HEK293 (cell line): ENCODE measurements at regions not wholly inside any gene's neighbourhood (a gene's known extent, or its start where the extent isn't known, plus 50 kb on each side); places are given as distances from the start of the nearest gene placed in this dataset.

Source experiments
- BCL11A ChIP-seq: fragments of 450-650 bp; formaldehyde crosslinking; IDR thresholded peaks from 2 replicates; pipeline ENCODE4 v1.5.1; 2016; ENCODE audit warnings: low read depth, missing biosample characterization, missing genetic modification characterization
- GFI1B ChIP-seq: fragments of 450-650 bp; formaldehyde crosslinking; IDR thresholded peaks from 2 replicates; pipeline ENCODE4 v1.5.1; 2016; ENCODE audit warnings: missing biosample characterization, missing genetic modification characterization
- RBAK ChIP-seq: fragments of 450-650 bp; formaldehyde crosslinking; IDR thresholded peaks from 2 replicates; pipeline ENCODE4 v1.5.1; 2016; ENCODE audit warnings: missing biosample characterization, missing genetic modification characterization
- ZBTB1 ChIP-seq: fragments of 450-650 bp; formaldehyde crosslinking; IDR thresholded peaks from 2 replicates; pipeline ENCODE4 v1.5.1; 2016; ENCODE audit warnings: missing biosample characterization, missing genetic modification characterization
- ZNF184 ChIP-seq: fragments of 450-650 bp; IDR thresholded peaks from 2 replicates; pipeline ENCODE4 v1.5.1; 2018; ENCODE audit warnings: missing biosample characterization, mild to moderate bottlenecking, missing genetic modification characterization
- ZNF202 ChIP-seq: fragments of 450-650 bp; formaldehyde crosslinking; IDR thresholded peaks from 2 replicates; pipeline ENCODE4 v1.5.1; 2016; ENCODE audit warnings: missing biosample characterization, missing genetic modification characterization, borderline replicate concordance
- ZNF549 ChIP-seq: fragments of 450-650 bp; IDR thresholded peaks from 2 replicates; pipeline ENCODE4 v1.5.1; 2018; ENCODE audit warnings: missing biosample characterization, missing genetic modification characterization, mild to moderate bottlenecking, inconsistent platforms, moderate library complexity
- ZNF555 ChIP-seq: fragments of 450-650 bp; formaldehyde crosslinking; conservative IDR thresholded peaks from 2 replicates; pipeline ENCODE4 v1.5.1; 2017; ENCODE audit warnings: missing biosample characterization, mild to moderate bottlenecking, missing genetic modification characterization, inconsistent platforms
- ZNF660 ChIP-seq: fragments of 450-650 bp; IDR thresholded peaks from 2 replicates; pipeline ENCODE4 v1.5.1; 2018; ENCODE audit warnings: missing biosample characterization, mild to moderate bottlenecking, missing genetic modification characterization
- ZNF76 ChIP-seq: fragments of 450-650 bp; formaldehyde crosslinking; IDR thresholded peaks from 2 replicates; pipeline ENCODE4; 2016; ENCODE audit warnings: low read depth, missing biosample characterization, missing genetic modification characterization, borderline replicate concordance
- TF ChIP-seq, protein P1 (sequence below): fragments of 450-650 bp; formaldehyde crosslinking; IDR thresholded peaks from 2 replicates; pipeline ENCODE4 v1.5.1; 2016; ENCODE audit warnings: missing biosample characterization, missing genetic modification characterization
- TF ChIP-seq, protein P2 (sequence below): fragments of 450-650 bp; formaldehyde crosslinking; IDR thresholded peaks from 2 replicates; pipeline ENCODE4 v1.5.1; 2016; ENCODE audit warnings: missing biosample characterization, missing genetic modification characterization, borderline replicate concordance
- TF ChIP-seq, protein P3 (sequence below): fragments of 450-650 bp; formaldehyde crosslinking; IDR thresholded peaks from 2 replicates; pipeline ENCODE4 v1.5.1; 2016; ENCODE audit warnings: missing biosample characterization, missing genetic modification characterization
- TF ChIP-seq, protein P4 (sequence below): fragments of 450-650 bp; formaldehyde crosslinking; IDR thresholded peaks from 2 replicates; pipeline ENCODE4 v1.5.1; 2016; ENCODE audit warnings: missing biosample characterization, missing genetic modification characterization, borderline replicate concordance

DNA sequence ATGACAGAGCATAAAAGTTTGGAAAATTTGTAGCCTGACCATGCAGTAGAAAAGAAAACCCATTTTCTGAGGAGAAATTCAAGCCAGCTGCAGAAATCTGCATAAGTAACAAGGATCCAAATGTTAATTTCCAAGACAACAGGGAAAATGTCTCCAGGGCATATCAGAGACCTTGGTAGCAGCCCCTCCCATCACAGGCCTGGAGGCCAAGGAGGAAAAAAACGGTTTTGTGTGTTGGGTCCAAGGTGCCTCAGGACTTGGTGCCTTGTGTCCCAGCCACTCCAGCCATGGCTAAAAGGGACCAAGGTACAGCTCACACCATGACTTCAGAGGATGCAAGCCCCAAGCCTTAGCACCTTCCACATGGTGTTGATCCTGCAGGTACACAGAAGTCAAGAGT is 324.4 kb downstream of the ETAA1 start:
- TF ChIP-seq ZNF184 (tag by site-specific recombination) (no peak), ZNF660 (tag by site-specific recombination) (no peak), GFI1B (tag by site-specific recombination) (no peak), BCL11A (tag by site-specific recombination) (no peak), ZNF555 (no peak), RBAK (tag by site-specific recombination) (no peak), ZNF549 (tag by site-specific recombination) (no peak), ZBTB1 (tag by site-specific recombination) (no peak), ZNF76 (tag by site-specific recombination) (no peak), ZNF202 (tag by site-specific recombination) (no peak)
- TF ChIP-seq, protein P1, sequence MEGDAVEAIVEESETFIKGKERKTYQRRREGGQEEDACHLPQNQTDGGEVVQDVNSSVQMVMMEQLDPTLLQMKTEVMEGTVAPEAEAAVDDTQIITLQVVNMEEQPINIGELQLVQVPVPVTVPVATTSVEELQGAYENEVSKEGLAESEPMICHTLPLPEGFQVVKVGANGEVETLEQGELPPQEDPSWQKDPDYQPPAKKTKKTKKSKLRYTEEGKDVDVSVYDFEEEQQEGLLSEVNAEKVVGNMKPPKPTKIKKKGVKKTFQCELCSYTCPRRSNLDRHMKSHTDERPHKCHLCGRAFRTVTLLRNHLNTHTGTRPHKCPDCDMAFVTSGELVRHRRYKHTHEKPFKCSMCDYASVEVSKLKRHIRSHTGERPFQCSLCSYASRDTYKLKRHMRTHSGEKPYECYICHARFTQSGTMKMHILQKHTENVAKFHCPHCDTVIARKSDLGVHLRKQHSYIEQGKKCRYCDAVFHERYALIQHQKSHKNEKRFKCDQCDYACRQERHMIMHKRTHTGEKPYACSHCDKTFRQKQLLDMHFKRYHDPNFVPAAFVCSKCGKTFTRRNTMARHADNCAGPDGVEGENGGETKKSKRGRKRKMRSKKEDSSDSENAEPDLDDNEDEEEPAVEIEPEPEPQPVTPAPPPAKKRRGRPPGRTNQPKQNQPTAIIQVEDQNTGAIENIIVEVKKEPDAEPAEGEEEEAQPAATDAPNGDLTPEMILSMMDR (tag by site-specific recombination) = no peak
- TF ChIP-seq, protein P2, sequence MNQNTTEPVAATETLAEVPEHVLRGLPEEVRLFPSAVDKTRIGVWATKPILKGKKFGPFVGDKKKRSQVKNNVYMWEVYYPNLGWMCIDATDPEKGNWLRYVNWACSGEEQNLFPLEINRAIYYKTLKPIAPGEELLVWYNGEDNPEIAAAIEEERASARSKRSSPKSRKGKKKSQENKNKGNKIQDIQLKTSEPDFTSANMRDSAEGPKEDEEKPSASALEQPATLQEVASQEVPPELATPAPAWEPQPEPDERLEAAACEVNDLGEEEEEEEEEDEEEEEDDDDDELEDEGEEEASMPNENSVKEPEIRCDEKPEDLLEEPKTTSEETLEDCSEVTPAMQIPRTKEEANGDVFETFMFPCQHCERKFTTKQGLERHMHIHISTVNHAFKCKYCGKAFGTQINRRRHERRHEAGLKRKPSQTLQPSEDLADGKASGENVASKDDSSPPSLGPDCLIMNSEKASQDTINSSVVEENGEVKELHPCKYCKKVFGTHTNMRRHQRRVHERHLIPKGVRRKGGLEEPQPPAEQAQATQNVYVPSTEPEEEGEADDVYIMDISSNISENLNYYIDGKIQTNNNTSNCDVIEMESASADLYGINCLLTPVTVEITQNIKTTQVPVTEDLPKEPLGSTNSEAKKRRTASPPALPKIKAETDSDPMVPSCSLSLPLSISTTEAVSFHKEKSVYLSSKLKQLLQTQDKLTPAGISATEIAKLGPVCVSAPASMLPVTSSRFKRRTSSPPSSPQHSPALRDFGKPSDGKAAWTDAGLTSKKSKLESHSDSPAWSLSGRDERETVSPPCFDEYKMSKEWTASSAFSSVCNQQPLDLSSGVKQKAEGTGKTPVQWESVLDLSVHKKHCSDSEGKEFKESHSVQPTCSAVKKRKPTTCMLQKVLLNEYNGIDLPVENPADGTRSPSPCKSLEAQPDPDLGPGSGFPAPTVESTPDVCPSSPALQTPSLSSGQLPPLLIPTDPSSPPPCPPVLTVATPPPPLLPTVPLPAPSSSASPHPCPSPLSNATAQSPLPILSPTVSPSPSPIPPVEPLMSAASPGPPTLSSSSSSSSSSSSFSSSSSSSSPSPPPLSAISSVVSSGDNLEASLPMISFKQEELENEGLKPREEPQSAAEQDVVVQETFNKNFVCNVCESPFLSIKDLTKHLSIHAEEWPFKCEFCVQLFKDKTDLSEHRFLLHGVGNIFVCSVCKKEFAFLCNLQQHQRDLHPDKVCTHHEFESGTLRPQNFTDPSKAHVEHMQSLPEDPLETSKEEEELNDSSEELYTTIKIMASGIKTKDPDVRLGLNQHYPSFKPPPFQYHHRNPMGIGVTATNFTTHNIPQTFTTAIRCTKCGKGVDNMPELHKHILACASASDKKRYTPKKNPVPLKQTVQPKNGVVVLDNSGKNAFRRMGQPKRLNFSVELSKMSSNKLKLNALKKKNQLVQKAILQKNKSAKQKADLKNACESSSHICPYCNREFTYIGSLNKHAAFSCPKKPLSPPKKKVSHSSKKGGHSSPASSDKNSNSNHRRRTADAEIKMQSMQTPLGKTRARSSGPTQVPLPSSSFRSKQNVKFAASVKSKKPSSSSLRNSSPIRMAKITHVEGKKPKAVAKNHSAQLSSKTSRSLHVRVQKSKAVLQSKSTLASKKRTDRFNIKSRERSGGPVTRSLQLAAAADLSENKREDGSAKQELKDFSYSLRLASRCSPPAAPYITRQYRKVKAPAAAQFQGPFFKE (tag by site-specific recombination) = no peak
- TF ChIP-seq, protein P3, sequence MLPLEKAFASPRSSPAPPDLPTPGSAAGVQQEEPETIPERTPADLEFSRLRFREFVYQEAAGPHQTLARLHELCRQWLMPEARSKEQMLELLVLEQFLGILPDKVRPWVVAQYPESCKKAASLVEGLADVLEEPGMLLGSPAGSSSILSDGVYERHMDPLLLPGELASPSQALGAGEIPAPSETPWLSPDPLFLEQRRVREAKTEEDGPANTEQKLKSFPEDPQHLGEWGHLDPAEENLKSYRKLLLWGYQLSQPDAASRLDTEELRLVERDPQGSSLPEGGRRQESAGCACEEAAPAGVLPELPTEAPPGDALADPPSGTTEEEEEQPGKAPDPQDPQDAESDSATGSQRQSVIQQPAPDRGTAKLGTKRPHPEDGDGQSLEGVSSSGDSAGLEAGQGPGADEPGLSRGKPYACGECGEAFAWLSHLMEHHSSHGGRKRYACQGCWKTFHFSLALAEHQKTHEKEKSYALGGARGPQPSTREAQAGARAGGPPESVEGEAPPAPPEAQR (tag by site-specific recombination) = no peak
- TF ChIP-seq, protein P4, sequence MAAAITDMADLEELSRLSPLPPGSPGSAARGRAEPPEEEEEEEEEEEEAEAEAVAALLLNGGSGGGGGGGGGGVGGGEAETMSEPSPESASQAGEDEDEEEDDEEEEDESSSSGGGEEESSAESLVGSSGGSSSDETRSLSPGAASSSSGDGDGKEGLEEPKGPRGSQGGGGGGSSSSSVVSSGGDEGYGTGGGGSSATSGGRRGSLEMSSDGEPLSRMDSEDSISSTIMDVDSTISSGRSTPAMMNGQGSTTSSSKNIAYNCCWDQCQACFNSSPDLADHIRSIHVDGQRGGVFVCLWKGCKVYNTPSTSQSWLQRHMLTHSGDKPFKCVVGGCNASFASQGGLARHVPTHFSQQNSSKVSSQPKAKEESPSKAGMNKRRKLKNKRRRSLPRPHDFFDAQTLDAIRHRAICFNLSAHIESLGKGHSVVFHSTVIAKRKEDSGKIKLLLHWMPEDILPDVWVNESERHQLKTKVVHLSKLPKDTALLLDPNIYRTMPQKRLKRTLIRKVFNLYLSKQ (tag by site-specific recombination) = no peak
